IgD-negative memory B cell (primary cell): ENCODE measurements at regions not wholly inside any gene's neighbourhood (a gene's known extent, or its start where the extent isn't known, plus 50 kb on each side); places are given as distances from the start of the nearest gene placed in this dataset.
"Not testable (repeated sequence)": the region's sequence is repeated elsewhere in the genome, so short reads cannot be mapped to it uniquely, and the experiment has no call there.

Experiments used
- H3K27ac Mint-ChIP-seq, 3 donors: one replicate each; pipeline ENCODE4 v1.8.0; 2020 to 2022; ENCODE audit warnings: mild to moderate bottlenecking in 3 of 3, mixed read lengths in 3 of 3, moderate library complexity in 1 of 3
- H3K27me3 Mint-ChIP-seq: one replicate; pipeline ENCODE4 v1.8.0; 2021; ENCODE audit warnings: mixed read lengths
- H3K36me3 Mint-ChIP-seq: one replicate; pipeline ENCODE4 v1.8.0; 2020; ENCODE audit warnings: mild to moderate bottlenecking, mixed read lengths
- H3K4me1 Mint-ChIP-seq, 3 donors: one replicate each; pipeline ENCODE4 v1.8.0; 2020 to 2022; ENCODE audit warnings: mixed read lengths in 3 of 3, mild to moderate bottlenecking in 1 of 3
- H3K4me3 Mint-ChIP-seq, 4 donors: one replicate each; pipeline ENCODE4 v1.8.0; 2020 to 2022; ENCODE audit warnings: mild to moderate bottlenecking in 4 of 4, mixed read lengths in 4 of 4, moderate library complexity in 3 of 4
- H3K9me3 Mint-ChIP-seq, 3 donors: one replicate each; pipeline ENCODE4 v1.8.0; 2020 to 2021; ENCODE audit warnings: mixed read lengths in 3 of 3, mild to moderate bottlenecking in 1 of 3

GRCh38 chr2:106257135-106257534 lies 63.0 kb upstream of the UXS1 start:
- H3K36me3 Mint-ChIP-seq: peaks cover 1% of the 10 kb centered on the region
- H3K4me1 Mint-ChIP-seq: no peaks in the 10 kb centered on the region
- no peak overlapping the region for H3K4me3 Mint-ChIP-seq
- H3K9me3 Mint-ChIP-seq: no peaks in the 10 kb centered on the region
- no peak overlapping the region for H3K27ac Mint-ChIP-seq
- no peaks in the 10 kb centered on the region for H3K27me3 Mint-ChIP-seq

DNA sequence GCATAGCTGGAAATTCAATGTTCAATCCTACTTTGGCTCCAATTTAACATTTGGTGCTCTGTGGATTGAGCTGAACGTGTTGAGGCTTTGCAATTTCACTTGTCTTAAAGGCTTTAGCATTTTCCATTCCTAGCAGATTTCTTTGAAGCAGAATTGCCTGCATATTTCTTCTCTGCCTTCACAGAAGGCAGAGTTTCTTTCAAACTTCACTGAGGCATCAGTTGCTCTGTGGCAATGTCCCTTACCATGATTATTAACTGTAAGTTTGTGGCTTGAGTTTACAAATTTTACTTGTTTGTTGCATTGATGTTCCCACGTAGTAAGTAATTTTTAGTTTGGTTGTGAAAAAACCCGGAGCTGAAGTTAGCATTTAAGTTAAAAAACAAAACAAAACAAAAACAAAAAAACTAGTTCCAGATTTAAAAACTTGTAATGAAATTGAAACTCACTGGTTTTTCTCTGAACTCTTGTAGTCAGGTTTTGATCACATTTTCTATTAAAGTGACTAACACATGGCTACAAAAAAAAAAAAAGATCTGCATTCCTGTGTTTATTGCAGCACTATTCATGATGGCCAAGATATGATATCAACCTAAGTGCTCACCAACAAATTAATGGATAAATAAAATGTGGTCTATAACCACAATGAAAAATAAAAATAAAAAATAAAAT lies 55.2 kb upstream of the UXS1 start:
- not testable (repeated sequence) for H3K36me3 Mint-ChIP-seq, H3K27me3 Mint-ChIP-seq, H3K27ac Mint-ChIP-seq, H3K4me1 Mint-ChIP-seq, H3K9me3 Mint-ChIP-seq, H3K4me3 Mint-ChIP-seq

DNA sequence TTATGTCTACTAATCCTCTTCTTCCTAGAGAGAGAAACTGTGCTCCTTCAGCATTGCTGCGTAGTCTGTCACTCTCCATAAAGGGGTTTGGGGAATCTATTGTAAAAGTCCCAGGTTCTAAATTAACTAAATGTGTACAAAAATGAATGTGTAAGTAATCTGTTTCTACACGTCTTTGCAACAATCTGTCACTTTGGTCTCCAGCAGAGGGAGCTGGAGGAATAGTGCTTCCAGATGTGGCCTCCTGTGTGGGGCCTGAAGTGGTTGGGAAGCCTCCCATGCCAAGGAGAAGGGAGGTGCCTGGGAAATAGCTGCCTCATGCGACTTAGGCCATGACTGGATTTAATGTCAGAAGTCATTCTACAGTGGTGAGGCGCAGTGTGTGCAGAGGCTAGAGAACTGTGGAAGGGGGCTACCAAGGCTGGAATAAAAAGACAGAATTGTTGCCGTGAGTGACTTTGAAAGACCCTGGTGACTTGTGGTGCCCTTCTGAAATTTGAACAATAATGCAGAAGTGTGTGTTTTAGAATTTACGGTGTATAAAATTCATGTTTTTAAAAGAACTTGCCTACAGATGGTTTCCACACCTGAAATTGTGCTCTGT lies 54.5 kb upstream of the UXS1 start:
- H3K9me3 Mint-ChIP-seq, H3K4me1 Mint-ChIP-seq, H3K27me3 Mint-ChIP-seq, H3K36me3 Mint-ChIP-seq, H3K27ac Mint-ChIP-seq, H3K4me3 Mint-ChIP-seq: not testable (repeated sequence)
